Gastroesophageal sphincter (tissue), 4 donors: ENCODE measurements at regions not wholly inside any gene's neighbourhood (a gene's known extent, or its start where the extent isn't known, plus 50 kb on each side); places are given as distances from the start of the nearest gene placed in this dataset.

ENCODE experiments used
- ATAC-seq: fragments of 150-250 bp; one replicate; pipeline ENCODE4 v1.9.1; 2016; ENCODE audit warnings: mild to moderate bottlenecking, moderate library complexity
- H3K27ac ChIP-seq, 4 donors: fragments of 200-600 bp; sonication (generic) in 3 of 4; 1 replicate in 3 of 4; 2 replicates in 1 of 4; pipeline ENCODE4 v1.5.1; 2016 to 2019
- H3K27me3 ChIP-seq: fragments of 200-600 bp; sonication (generic); one replicate; pipeline ENCODE4 v1.5.1; 2019
- H3K36me3 ChIP-seq, 2 donors: fragments of 200-600 bp; sonication (generic); one replicate each; pipeline ENCODE4 v1.5.1; 2019; ENCODE audit warnings: control low read depth in 1 of 2
- H3K4me1 ChIP-seq, 3 donors: fragments of 200-600 bp; sonication (generic); 1 replicate in 2 of 3; 2 replicates in 1 of 3; pipeline ENCODE4 v1.5.1; 2016 to 2019; ENCODE audit warnings: control low read depth in 2 of 3
- H3K4me3 ChIP-seq, 2 donors: fragments of 200-600 bp; sonication (generic); one replicate each; pipeline ENCODE4 v1.5.1; 2019; ENCODE audit warnings: mild to moderate bottlenecking in 1 of 2, moderate library complexity in 1 of 2
- H3K9me3 ChIP-seq, 3 donors: fragments of 200-600 bp; sonication (generic); one replicate each; pipeline ENCODE4 v1.5.1; 2017 to 2019; ENCODE audit warnings: control low read depth in 2 of 3
- CTCF ChIP-seq, 4 experiments: fragments of 200-600 bp in 2 of 4; fragments of 450-650 bp in 2 of 4; sonication (generic) in 1 of 4; IDR thresholded peaks; one replicate each; pipeline ENCODE4 v1.5.1; 2017 to 2019; ENCODE audit warnings: antibody characterized with exemption in 4 of 4, mild to moderate bottlenecking in 2 of 4, moderate library complexity in 2 of 4
- EP300 ChIP-seq: sonication (generic); formaldehyde crosslinking; IDR thresholded peaks from one replicate; pipeline ENCODE4 v1.6.1; 2017; ENCODE audit warnings: antibody characterized with exemption, mild to moderate bottlenecking
- POLR2A ChIP-seq, 2 donors: fragments of 450-650 bp; IDR thresholded peaks; one replicate each; pipeline ENCODE4 v1.6.1; 2017; ENCODE audit warnings: antibody characterized with exemption in 2 of 2, mild to moderate bottlenecking in 2 of 2, moderate library complexity in 1 of 2
- POLR2AphosphoS5 ChIP-seq: sonication (generic); formaldehyde crosslinking; IDR thresholded peaks from one replicate; pipeline ENCODE4 v1.6.1; 2017; ENCODE audit warnings: antibody characterized with exemption
- WGBS, 2 donors: methylation state at CpG; one replicate each; pipeline ENCODE4 v1.1.5; 2018; ENCODE audit warnings: low coverage in 1 of 2; 5-methylcytosine and 5-hydroxymethylcytosine counted together

GRCh38 chr4:81970454-81970853 is 403.3 kb downstream of the HNRNPD start:
- TF ChIP-seq POLR2AphosphoS5 (no peak), EP300 (no peak), CTCF (IDR thresholded peaks at IDR 0.05) (no peak), POLR2A (IDR thresholded peaks at IDR 0.05) (no peak)
- Histone ChIP-seq H3K4me1 (no peaks in the 10 kb centered on the region), H3K27me3 (no peaks in the 10 kb centered on the region), H3K27ac (no peak overlapping the region), H3K36me3 (no peaks in the 10 kb centered on the region), H3K4me3 (no peak overlapping the region), H3K9me3 (no peaks in the 10 kb centered on the region)
- 100% methylated on average over 1 of the region's 1 CpG; no CpG with 5 or more reads in 1 of the 2 donors for WGBS, 2 donors
- no peak for ATAC-seq

- H3K27ac ChIP-seq: no peak overlapping the region
- no peak overlapping the region for H3K4me3 ChIP-seq
- WGBS, 2 donors: 24 to 42% methylated on average over 2 of the region's 2 CpGs
- no peaks in the 10 kb centered on the region for H3K27me3 ChIP-seq
- no peak for ATAC-seq
- TF ChIP-seq POLR2A (IDR thresholded peaks at IDR 0.05): no peak
- no peak for TF ChIP-seq EP300
- no peak for TF ChIP-seq POLR2AphosphoS5
- no peak for TF ChIP-seq CTCF (IDR thresholded peaks at IDR 0.05)
- no peaks in the 10 kb centered on the region for H3K4me1 ChIP-seq
- H3K36me3 ChIP-seq: no peaks in the 10 kb centered on the region
- no peaks in the 10 kb centered on the region for H3K9me3 ChIP-seq
Measured at GRCh38 chr4:81966676-81967075, 407.1 kb downstream of the HNRNPD start.

GRCh38 chr4:81965911-81966310 is 407.9 kb downstream of the HNRNPD start:
- Histone ChIP-seq H3K27ac (no peak overlapping the region), H3K4me3 (no peak overlapping the region), H3K27me3 (no peaks in the 10 kb centered on the region), H3K4me1 (no peaks in the 10 kb centered on the region), H3K9me3 (no peaks in the 10 kb centered on the region), H3K36me3 (no peaks in the 10 kb centered on the region)
- ATAC-seq: no peak
- 66 to 70% methylated on average over 5 of the region's 5 CpGs for WGBS, 2 donors
- TF ChIP-seq EP300 (no peak), POLR2A (IDR thresholded peaks at IDR 0.05) (no peak), CTCF (IDR thresholded peaks at IDR 0.05) (no peak), POLR2AphosphoS5 (no peak)

- 80 to 84% methylated on average over 1 of the region's 1 CpG for WGBS, 2 donors
- Histone ChIP-seq H3K27ac (no peak overlapping the region), H3K36me3 (no peaks in the 10 kb centered on the region), H3K27me3 (no peaks in the 10 kb centered on the region), H3K9me3 (no peaks in the 10 kb centered on the region), H3K4me3 (no peak overlapping the region), H3K4me1 (no peaks in the 10 kb centered on the region)
- no peak for ATAC-seq
- TF ChIP-seq POLR2AphosphoS5: no peak
- TF ChIP-seq CTCF (IDR thresholded peaks at IDR 0.05): no peak
- TF ChIP-seq POLR2A (IDR thresholded peaks at IDR 0.05): no peak
- TF ChIP-seq EP300: no peak
Measured at GRCh38 chr4:81965454-81965853, 408.3 kb downstream of the HNRNPD start.

GRCh38 chr4:81963763-81964020 is 410.1 kb downstream of the HNRNPD start:
- H3K27me3 ChIP-seq: no peaks in the 10 kb centered on the region
- H3K36me3 ChIP-seq: no peaks in the 10 kb centered on the region
- no peaks in the 10 kb centered on the region for H3K4me1 ChIP-seq
- no peaks in the 10 kb centered on the region for H3K9me3 ChIP-seq
- ATAC-seq: no peak
- no peak overlapping the region for H3K27ac ChIP-seq
- TF ChIP-seq EP300 (no peak), CTCF (IDR thresholded peaks at IDR 0.05) (no peak), POLR2A (IDR thresholded peaks at IDR 0.05) (no peak), POLR2AphosphoS5 (no peak)
- H3K4me3 ChIP-seq: no peak overlapping the region
